HG02642 (cell line): ENCODE measurements at regions not wholly inside any gene's neighbourhood (a gene's known extent, or its start where the extent isn't known, plus 50 kb on each side); places are given as distances from the start of the nearest gene placed in this dataset.

Source experiments
- ATAC-seq: cut with Tn5 transposase; IDR thresholded peaks from one replicate; pipeline ENCODE4 v1.9.1; 2021; ENCODE audit warnings: mild to moderate bottlenecking; ENCODE audit not compliant: unreplicated experiment, poor library complexity

DNA sequence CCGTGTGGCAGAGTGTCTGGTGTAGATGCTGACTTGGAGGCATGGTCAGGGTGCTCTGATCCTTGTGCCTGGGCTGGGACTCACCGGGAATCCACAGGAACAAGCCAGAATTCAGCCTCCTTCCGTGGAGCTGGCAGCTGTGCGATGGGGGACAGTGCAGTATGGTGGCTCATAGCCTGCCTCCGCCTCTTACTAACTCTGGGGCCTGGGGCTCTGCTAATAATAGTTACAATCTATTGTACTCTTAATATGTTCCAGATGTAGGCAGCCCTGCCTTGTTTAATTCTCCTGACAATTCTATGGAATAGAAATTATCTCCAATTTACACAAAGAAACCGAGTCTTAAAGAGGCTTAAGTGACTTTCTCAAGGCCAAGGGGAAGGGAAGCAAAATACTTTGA lies 77.6 kb downstream of the PCDH1 start:
- ATAC-seq: no peak

DNA sequence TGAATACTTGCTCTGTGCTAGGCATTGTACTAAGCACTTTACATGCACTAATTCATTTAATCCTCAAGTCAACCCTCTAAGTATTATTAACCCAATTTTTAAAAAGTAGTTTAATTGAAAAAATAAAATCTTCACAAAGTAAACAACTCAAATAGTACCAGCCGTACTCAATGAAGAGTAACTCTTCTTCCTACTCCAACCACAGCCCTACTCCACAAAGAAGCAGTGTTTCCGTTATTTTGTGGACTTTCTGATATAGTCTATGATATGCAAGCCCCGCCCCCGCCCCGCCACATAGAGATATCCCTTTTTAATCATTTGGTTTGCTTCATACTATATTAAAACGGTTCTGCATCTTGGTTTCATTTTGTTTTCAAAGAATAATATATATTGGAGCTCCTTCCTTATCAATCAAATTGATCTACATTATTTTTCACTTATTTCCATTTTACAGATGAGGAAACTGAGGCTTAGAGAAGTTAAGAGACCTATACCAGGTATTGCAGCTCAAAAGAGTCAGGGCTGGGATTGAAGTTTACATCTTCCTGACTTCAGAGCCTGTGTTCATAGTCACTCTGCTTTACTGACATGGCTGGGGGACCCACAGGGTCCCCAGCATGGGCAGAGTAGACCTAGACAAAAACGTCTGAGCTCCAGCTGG lies 78.6 kb downstream of the PCDH1 start:
- no peak for ATAC-seq

DNA sequence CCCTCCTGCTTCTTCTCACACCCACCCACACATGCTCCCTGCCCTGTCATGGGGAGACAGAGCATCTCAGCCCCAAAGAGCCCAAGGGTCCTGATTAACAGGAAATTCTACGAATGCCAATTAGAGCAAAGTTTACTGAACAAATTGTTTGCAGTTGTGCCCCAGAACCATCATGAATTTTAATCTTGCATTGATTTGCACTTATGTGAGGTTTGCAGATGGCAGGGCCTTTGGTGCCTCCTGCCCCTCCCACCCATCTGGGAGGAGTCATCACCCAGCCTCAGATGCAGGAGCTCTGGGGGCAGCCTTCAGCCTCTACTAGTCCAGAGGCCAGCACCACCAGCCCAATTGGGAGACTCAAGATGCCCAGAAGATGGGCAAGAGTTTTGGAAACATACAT lies 80.8 kb downstream of the PCDH1 start:
- no peak for ATAC-seq

DNA sequence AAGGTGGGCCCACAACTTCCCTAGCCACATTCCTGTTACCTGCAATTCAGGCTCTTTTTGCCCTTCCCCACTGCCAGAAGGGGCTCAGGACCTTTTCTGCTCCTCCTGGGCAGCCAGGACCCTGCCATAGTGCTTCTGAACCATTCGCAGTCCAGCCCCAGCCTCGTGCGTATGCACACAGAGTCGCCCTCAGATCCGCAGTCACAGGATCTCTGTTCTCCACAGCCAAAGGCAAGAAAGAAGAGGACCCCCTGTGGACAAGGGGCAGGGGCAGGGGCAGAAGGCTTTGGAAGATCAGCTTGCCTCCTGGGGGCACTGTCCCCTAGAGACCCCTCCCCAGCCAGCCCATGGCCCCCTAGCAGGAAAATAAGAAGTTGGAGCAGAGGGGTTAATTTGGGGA lies 82.8 kb downstream of the PCDH1 start:
- ATAC-seq: no peak

DNA sequence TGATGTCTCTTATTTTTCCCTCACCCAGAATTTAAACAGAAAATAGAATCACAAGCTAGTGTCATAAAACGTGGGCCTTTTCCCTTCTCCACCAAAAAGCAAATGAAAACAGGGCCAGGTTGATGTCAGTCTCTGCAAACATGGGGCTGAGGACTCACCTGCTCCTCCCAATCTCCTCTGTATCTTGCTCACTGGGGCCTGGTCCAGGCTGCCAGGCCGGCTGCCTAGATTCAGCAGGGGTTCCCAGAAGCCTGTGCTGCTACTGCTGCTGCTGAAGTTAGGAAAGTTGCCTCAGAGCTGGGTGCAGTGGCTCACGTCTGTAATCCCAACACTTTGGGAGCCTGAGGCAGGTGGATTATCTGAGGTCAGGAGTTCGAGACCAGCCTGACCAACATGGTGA lies 84.3 kb downstream of the PCDH1 start:
- ATAC-seq: no peak

DNA sequence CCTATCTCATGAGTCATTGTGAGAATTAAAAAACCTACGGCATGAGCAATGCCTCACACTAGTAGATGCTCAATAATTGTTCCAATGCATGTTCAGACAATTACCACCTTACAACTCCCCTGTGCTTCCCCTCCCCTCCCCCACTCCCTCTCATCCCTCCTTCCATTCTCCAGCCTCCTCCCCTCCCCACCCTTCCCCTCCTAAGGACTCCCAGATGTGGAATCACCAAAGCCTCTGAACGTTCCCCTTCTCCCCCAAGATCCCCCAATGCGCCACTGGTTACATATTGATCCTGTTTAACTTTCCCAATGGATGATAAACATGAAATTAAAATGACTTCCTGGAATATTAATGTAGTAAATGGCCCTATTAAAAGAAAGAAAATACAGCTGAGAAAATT lies 84.8 kb downstream of the PCDH1 start:
- no peak for ATAC-seq

DNA sequence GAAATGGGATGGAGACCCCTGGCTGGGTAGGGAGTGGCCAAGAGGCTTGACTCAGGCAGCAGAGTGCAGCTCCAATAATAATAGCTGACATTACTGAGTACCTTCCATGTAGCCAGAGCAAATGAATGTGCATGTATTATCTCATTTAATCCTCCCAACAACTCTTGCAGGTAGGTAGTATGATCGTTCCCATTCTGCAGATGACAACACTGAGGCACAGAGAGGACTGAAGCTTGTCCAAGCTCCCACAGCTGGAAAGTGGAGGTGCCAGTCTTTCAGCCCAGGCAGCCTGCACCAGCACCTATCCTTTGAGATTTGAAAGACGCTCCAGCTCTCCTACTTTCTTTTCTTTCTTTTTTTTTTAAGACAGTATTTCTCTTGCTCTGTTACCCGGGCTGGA lies 87.6 kb downstream of the PCDH1 start:
- ATAC-seq: no peak

DNA sequence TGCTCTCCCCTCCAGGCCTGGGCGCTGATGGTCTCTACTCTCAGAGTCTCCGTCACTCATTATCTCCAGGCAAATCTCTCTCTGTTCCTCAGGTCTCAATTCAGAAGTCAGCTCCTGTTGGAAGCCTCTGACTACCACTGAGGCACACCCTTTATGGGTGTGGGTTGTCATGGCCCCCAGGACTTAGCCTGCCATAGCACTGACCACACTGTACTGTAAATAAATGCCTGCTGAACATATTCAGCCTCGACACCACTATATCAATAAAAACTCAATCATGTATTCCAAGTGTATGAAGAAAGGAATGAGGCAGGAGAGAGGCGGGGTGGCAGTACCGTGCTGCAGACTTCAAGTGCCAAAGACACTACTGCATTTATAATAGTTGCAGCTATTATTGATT lies 88.9 kb downstream of the PCDH1 start:
- ATAC-seq: no peak

DNA sequence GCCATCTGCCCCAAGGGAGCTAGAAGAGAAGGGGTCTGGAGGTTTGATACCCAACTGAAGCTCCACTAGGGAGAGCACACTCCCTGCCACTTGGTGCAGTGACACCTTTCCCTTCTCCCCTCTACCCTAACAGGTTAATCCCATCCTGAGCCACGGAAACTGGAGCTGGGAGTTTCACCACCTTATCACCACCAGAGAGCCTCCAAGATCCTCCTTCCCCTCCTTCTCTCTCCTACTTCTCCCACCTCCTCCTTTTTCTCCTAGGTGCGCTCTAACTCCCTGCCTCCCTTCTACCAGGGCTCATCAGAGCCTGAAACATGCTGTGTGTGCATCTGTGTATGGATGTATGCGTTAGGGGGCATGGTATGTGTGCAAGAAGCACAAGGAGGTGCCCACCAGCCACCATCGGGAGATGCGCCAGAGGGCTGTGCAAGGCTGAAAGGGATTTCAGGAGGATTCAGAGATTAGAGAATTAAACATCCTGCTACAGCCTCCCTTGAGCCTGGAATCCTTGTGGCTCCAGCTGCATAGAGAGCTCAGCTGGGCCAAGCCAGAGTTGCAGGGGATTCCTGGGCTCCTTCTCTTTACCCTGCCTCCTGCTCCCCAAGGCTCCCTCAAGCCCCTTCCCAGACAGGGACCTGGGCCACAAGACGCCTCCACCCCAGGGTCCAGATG lies 89.8 kb downstream of the PCDH1 start:
- ATAC-seq: no peak

DNA sequence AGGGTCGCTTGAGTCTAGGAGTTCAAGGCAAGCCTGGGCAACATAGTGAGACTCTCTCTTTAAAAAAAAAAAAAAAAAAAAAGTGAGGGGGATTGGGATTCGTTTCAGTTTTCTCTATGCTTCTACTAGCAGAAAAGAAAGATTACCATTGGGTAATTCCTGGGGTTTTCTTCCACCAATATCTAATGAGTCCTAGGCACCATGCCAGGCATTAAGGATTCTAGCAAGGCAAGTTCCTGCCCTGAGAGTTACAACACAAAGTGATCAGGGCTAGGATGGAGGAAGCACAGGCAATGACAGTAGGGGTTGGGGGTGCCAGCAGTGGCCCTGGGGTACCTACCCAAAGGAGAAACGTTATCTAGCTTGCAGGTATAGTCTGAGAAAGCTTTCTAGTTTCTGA lies 90.8 kb downstream of the PCDH1 start:
- no peak for ATAC-seq

DNA sequence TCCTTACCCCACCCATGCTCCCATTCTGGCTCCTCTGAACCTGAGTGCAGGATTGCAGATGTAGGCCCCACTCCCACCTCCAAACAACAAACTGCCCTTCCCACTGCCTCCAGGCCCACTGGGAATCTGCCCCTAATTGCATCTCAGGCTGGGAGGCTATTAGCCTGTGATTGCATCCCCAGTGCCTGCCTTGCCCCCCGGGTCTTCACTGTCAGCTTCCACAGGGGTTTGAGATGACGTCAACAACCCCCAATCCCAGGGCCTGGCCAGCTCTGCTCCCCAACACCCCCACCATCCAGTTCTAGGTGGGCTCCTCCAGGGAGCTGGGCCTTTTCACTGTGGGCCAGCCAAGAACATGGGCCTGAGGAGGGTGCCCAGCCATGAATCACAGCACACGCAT lies 91.5 kb downstream of the PCDH1 start:
- no peak for ATAC-seq

DNA sequence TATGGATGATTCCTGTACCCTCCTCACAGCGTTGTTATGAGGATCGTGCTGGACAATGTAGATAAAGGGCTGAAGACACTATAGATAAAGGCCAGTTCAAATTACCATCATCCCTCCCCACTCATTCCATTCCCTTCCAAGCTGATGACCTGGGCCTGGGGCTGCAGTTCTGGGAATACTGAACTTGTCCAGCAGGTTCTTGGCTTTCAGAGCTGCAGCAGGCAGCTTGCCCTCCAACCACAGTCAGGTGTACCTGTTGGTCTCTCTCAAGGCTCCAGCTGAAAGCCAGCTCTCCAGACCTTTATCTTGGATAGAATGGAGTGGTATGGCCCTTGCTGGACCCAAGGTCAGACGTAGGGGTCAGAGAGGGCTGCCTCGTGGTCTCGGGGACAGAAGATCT lies 92.5 kb downstream of the PCDH1 start:
- no peak for ATAC-seq

DNA sequence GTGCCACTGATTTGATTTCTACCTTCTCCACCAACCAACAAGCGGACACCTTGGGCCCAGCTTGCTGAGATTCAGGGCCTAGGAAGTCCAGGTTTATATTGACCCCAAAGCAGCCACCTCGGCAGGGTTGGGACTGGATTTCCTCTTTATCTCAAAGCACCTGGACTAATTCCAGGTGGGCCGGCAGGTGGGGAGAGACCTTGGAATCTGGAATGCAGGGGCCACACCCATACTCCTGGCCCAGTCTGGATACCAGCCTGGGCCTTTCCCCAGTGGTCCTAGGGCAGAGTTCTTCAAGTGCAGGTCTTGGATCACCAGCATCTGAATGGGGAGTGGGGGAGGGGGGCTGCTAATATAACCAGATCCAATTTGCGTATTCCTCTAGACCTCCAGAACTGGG lies 93.1 kb downstream of the PCDH1 start:
- ATAC-seq: no peak

DNA sequence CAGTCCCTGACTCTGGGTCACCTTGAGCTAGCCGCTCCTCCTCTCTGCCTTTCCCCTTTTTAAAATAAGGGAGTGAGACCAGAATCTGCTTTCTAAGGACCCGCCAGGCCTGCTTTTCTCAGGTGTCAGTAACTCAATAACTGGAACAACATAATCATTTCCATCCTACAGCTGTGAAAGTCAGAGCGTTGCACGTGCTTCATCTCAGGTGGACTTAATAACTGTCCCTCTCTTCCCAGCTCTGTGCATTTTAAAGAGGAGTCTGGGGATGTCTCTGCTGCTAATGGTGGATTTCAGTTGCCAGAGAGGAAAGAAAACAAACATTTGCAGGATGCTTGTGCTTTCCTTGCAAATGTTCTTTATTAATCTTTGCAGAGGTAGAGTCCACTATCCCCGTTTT lies 93.7 kb downstream of the PCDH1 start:
- ATAC-seq: no peak

DNA sequence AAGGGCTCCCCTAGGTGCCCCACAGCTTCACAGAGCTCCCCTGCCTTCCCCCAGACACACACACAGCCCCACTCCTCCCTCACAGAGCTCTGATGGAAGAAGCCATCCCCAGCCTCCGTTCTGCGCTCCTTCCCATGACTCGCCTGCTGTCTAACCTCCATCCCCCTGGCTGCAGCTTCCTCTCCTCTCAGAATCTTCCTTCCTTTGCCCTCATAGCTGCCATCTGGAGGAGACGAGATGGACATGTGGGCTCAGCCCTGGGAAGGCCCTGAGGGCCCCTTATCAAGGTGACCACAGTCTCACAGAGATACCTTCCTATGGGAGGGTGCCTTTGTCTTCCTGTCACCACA lies 94.3 kb downstream of the PCDH1 start:
- ATAC-seq: no peak

DNA sequence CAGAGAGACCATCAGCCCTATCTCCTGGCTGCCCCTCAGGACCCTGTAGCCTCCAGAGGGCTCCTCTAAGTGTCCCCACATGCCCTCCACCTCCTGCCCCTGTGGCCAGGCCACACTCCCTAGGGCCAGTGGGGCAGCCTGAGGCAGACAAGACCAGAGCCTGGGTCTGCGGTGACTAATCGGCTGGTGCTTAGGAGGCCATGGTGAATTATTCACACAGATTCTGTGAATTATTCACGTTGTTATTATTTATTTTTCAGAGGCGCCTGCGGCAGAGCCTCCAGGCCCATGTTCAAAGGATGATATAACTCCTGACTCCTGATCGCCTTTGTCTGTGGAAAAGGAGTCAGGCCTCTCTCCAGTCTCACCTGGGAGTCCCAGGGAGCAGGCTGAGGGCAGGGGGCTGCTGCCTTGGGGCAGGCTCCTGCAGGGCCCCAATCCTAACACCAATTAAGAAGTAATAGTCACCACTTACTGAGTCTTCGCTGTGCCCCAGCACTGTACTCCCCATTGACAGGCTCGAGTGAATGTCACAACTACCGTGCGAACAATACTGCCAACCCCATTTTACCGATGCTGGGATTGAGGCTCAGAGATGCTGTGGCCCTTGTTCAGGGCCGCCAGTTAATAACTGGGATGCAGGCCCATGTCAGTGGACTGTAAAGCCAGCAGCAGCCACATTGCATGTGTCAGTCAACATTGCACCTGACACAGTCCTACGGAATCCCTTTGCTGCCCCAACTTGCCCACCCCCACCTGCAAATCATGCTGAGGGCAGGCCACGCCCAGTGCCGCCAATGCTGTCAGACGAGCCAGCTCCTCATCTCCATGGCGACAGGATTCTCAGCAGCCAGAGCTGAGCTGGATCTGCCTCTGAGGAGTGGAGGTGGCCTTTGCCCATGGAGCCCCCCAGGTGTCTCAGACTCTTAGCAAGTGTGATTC lies 94.9 kb downstream of the PCDH1 start:
- no peak for ATAC-seq

DNA sequence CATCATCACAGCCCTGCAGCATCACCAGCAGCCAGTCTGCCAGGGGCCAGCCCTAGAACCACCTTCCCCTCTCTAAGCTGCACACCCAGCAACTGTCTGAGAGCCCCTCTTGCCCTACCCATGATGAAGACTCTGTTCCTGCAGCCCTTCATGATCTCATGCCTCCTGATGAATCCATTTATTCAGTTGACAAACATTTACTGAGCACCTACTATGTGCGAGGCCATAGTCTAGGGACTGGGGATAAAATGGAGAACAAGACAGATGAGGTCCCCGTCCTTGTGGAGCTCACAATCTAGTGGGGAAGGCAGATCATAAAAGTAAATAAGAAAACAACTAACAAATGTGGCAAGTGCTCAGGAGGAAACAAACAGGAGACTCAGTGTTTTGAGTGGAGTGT lies 96.3 kb downstream of the PCDH1 start:
- no peak for ATAC-seq

DNA sequence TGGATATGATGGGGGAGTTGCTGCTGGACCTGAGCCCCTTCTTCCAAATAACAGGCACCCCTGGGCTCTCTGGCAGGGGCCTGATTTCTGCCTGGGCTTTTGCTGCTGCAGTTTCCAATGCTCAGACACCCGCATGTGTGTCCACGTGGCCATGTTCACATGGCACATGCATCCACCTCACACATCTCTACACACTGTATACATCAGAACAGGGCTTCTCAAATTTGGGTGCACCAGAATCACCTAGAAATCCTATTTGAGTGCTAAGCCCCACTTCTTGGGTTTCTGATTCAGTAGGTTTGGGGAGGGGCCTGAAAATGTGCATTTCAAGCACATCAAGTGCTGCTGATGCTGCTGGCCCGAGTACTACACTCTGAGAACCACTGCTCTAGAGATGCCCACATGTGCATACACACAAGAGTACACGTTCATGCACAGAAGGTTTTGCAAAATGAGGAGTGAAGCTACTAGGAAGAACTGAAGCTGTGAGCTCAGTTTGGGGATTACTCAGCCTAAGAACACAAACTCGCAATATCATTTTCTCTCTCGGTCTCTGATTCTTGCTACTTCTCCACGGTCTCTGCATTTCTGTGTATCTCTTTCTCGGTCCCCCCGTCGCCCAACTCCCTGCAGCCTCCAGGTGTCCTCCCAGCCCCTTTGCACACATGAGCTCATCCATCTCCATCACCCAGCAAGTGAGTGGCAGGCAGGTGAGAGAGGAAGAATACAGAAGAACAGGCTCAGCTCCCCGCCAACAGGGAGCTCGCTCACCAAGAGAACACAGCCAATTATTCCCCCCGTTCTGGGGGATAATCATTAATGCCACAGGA lies 97.0 kb downstream of the PCDH1 start:
- ATAC-seq: no peak

DNA sequence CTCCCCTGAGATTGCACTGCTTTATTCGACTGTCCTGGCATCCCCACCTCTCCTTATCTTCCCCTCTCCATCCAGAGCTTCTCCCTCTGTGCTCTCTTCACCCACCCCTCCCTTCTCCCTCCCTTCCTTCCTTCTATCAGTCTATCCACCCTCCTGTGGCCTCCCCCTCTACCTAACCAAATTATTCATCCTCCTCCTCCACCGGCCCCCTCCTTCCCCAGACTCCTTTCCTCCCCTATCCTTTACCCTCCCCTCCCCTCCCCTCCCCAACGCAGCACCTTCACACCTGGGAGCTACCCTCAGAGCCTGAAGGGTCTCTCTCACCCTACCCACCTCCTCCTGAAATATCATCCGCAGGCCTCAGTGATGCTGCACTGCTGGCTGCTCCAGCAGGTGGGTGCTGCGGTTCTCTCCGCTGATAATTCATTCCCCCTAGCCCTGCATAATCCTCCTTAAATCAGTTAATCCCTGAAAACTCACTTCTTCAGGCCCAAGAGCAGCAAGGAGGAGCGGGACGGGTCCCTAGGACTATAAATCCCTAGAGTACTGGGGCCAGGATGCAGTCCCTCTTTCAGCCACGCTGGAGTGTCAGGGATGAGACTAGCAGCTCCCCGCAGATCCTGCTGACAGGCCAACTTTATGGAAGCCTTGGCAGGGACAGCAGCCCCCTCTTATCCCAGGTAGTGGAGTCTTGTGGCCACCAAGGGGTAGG lies 97.8 kb downstream of the PCDH1 start:
- no peak for ATAC-seq

DNA sequence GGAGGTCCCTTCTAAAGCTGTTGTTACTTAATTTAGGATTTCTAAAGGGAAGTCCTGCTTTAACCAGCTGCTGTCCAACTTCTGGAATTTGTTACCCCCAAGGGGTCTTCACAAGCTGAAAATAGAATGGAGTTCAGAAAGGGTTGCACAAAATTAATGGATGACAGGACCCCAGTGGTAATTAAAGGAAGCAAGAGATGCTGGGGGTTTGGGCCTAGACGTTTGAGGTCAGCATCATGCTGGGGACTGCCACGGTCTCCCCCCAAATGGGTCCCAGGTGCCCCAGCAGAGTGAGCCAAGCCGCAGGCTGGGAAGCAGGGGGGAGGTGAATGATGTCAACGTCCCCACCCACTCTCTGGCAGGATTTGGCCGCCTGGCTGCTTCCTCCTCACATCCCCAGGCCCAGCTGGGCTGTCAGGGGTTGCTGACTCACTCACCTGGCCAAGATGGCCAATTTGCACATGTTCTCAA lies 97.5 kb upstream of the ARAP3 start:
- ATAC-seq: no peak
